Peyer's patch (tissue), 4 donors: ENCODE measurements at regions not wholly inside any gene's neighbourhood (a gene's known extent, or its start where the extent isn't known, plus 50 kb on each side); places are given as distances from the start of the nearest gene placed in this dataset.

Experiments
- DNase-seq, 3 donors: peaks; one replicate each; pipeline ENCODE4 v3.0.0-alpha.2; 2017 to 2019
- H3K27ac ChIP-seq, 4 donors: fragments of 200-600 bp; sonication (generic); one replicate each; pipeline ENCODE4 v1.5.1; 2016 to 2019
- H3K27me3 ChIP-seq, 2 donors: fragments of 200-600 bp; sonication (generic); one replicate each; pipeline ENCODE4 v1.5.1; 2019
- H3K36me3 ChIP-seq, 3 donors: fragments of 200-600 bp; sonication (generic); one replicate each; pipeline ENCODE4 v1.5.1; 2016 to 2019
- H3K4me1 ChIP-seq, 4 donors: fragments of 200-600 bp; sonication (generic); one replicate each; pipeline ENCODE4 v1.5.1; 2016 to 2019
- H3K4me3 ChIP-seq, 4 donors: fragments of 200-600 bp; sonication (generic); 1 replicate in 3 of 4; 2 replicates in 1 of 4; pipeline ENCODE4 v1.5.1; 2016 to 2019; ENCODE audit warnings: mild to moderate bottlenecking in 1 of 4
- H3K9me3 ChIP-seq, 4 donors: fragments of 200-600 bp; sonication (generic); one replicate each; pipeline ENCODE4 v1.5.1; 2016 to 2019; ENCODE audit warnings: mild to moderate bottlenecking in 1 of 4
- POLR2A ChIP-seq, 2 donors: fragments of 450-650 bp; IDR thresholded peaks; one replicate each; pipeline ENCODE4 v1.5.1; 2017; ENCODE audit warnings: antibody characterized with exemption in 2 of 2, mild to moderate bottlenecking in 2 of 2, moderate library complexity in 2 of 2
- TF ChIP-seq, protein P1 (sequence below), 6 experiments: fragments of 450-650 bp in 4 of 6; fragments of 200-600 bp in 2 of 6; sonication (generic) in 1 of 6; IDR thresholded peaks; one replicate each; pipeline ENCODE4 v1.5.1; 2017 to 2019; ENCODE audit warnings: antibody characterized with exemption in 6 of 6, mild to moderate bottlenecking in 3 of 6, moderate library complexity in 1 of 6

DNA sequence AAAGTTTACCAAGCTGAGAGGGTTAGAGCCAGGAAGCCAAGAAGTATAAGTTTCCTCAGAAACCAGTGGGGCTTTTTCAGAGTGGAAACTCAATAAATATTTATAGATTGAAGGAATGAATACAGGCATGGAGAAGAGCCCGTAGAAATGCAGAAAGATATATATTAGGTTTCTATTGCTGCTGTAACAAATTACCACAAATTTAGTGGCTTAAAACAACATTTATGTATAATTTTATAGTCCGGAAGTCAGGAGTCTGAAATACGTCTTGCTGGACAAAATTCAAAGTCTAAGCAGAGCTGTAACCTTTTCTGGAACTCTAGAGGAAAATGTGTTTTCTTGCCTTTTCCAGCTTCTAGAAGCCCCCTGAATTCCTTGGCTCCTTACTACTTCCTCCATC is 107.3 kb upstream of the SEMA3D start:
- no peaks in the 10 kb centered on the region for H3K27me3 ChIP-seq
- TF ChIP-seq, protein P1, sequence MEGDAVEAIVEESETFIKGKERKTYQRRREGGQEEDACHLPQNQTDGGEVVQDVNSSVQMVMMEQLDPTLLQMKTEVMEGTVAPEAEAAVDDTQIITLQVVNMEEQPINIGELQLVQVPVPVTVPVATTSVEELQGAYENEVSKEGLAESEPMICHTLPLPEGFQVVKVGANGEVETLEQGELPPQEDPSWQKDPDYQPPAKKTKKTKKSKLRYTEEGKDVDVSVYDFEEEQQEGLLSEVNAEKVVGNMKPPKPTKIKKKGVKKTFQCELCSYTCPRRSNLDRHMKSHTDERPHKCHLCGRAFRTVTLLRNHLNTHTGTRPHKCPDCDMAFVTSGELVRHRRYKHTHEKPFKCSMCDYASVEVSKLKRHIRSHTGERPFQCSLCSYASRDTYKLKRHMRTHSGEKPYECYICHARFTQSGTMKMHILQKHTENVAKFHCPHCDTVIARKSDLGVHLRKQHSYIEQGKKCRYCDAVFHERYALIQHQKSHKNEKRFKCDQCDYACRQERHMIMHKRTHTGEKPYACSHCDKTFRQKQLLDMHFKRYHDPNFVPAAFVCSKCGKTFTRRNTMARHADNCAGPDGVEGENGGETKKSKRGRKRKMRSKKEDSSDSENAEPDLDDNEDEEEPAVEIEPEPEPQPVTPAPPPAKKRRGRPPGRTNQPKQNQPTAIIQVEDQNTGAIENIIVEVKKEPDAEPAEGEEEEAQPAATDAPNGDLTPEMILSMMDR (IDR thresholded peaks at IDR 0.05), result no peak
- no peak for TF ChIP-seq POLR2A (IDR thresholded peaks at IDR 0.05)

DNA sequence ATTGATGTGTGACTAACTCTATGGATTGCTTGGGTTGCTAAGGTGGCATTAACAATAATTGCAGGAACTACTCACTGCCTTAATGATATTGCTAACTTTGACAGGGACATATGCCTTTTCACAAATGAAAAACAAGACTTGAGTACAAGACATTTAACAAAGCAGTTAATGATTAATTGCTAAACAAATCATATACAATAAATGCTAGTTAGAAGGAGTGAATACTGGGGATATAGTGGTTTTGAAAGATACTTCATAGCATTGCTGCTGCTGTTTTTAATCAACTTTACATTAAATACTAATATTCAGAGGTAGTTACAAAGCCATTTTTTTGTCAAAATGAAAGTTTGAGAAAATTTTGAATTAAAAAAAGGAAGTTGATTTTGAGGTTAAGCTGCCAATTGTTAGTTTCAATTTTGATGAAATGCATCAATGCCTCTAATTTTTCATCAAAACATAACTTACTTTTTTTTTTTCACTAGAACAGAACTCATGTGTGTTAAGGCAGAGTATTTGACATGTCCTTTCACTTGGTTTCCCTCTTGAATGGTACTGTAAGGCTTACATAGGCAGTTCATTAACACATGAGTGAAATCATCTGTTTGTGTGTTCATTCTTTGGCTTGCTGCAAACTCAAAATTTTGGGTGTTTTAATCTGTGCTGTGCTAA is 106.2 kb upstream of the SEMA3D start:
- no peaks in the 10 kb centered on the region for H3K36me3 ChIP-seq
- H3K27me3 ChIP-seq, result no peaks in the 10 kb centered on the region
- no peaks in the 10 kb centered on the region for H3K4me1 ChIP-seq
- TF ChIP-seq, protein P1 (IDR thresholded peaks at IDR 0.05), result no peak
- no peak for TF ChIP-seq POLR2A (IDR thresholded peaks at IDR 0.05)
- no peak overlapping the region for H3K27ac ChIP-seq
- H3K4me3 ChIP-seq, result no peak overlapping the region
- no peaks in the 10 kb centered on the region for H3K9me3 ChIP-seq
- DNase-seq, result no peak

More for the DNA sequence above, 107.3 kb upstream of the SEMA3D start:
- no peak for DNase-seq
- H3K36me3 ChIP-seq, result no peaks in the 10 kb centered on the region
- no peaks in the 10 kb centered on the region for H3K4me1 ChIP-seq
- no peak overlapping the region for H3K27ac ChIP-seq
- H3K4me3 ChIP-seq, result no peak overlapping the region
- H3K9me3 ChIP-seq, result no peaks in the 10 kb centered on the region

DNA sequence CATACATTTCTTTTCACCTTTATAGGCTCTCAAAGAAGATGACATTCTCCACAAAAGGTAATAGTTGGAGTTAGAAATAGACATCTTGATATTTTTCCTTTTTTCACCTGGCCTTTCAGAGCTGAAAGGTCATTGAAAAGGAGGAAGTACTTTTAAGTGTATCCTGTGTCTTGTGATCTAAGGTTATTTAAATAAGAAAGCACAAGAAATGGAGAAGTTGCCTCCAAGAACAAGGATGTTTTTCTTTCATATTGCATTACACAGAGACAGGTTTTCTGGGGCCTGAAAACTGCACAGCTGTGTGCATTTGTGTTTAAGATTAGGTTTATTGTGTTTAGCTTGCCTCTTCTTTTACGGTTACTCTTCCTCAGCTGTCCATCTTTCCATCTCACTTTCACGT is 103.4 kb upstream of the SEMA3D start:
- no peaks in the 10 kb centered on the region for H3K4me1 ChIP-seq
- no peaks in the 10 kb centered on the region for H3K9me3 ChIP-seq
- TF ChIP-seq POLR2A (IDR thresholded peaks at IDR 0.05), result no peak
- TF ChIP-seq, protein P1 (IDR thresholded peaks at IDR 0.05), result no peak
- H3K4me3 ChIP-seq, result no peak overlapping the region
- no peak for DNase-seq
- H3K27ac ChIP-seq, result no peak overlapping the region
- H3K27me3 ChIP-seq, result no peaks in the 10 kb centered on the region
- no peaks in the 10 kb centered on the region for H3K36me3 ChIP-seq

DNA sequence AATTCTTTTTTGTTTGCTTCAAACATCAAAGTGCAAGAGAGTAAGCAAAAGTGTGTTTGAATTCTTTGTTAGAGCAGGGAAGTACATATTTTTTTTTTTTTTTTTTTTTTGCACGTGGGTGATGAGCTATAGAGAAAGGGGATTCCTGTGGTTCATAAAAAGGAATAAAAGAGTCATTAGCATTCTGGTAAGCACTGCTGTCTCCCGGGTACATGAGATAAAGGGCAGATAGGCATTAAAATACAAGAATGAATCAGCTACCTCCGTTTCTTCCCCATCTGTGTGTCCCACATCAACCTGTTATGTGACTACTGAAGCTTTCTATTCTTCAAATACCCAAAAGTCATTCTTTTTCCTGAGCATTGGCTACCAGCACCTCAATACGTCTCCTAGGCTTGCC is 102.4 kb upstream of the SEMA3D start:
- TF ChIP-seq, protein P1 (IDR thresholded peaks at IDR 0.05), result no peak
- TF ChIP-seq POLR2A (IDR thresholded peaks at IDR 0.05), result no peak
- H3K27me3 ChIP-seq, result no peaks in the 10 kb centered on the region

DNA sequence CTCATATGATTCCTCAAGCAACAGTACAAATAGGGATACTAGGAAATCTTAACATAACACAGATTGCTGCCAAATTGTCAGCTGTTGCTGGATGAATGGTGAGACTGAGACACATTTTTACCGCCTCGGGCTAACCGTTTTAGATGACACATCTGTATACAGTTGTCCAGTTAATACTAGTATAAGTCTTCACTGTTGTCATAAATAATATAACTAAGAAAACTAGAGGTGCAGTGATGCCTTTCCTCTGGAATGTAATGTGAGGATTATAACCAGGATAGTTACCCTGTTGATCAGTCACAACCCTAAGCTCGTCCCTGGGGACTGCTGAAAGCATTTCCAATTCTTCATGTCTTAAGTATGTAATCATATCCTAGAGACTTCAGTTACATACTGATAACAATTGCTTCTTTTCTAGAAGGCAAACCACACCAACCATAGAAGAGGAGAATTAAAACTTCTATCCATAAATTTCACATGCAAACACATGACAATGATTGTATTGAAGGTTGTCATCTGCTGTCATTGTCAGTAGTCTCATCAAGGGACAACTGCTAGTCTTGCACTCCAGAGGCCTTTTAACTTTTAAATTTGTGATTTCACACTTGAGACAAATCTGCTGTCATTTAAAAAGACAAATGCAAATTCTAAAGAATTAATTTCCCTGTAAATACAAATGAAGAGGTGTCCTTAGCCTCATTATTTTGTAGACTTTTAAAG is 100.4 kb upstream of the SEMA3D start:
- no peak overlapping the region for H3K27ac ChIP-seq
- no peaks in the 10 kb centered on the region for H3K9me3 ChIP-seq
- DNase-seq, result no peak
- no peak overlapping the region for H3K4me3 ChIP-seq
- H3K27me3 ChIP-seq, result no peaks in the 10 kb centered on the region
- no peaks in the 10 kb centered on the region for H3K36me3 ChIP-seq
- no peaks in the 10 kb centered on the region for H3K4me1 ChIP-seq
- no peak for TF ChIP-seq POLR2A (IDR thresholded peaks at IDR 0.05)
- TF ChIP-seq, protein P1 (IDR thresholded peaks at IDR 0.05), result no peak

More for the DNA sequence above, 102.4 kb upstream of the SEMA3D start:
- no peaks in the 10 kb centered on the region for H3K9me3 ChIP-seq
- H3K27ac ChIP-seq, result no peak overlapping the region
- no peak for DNase-seq
- H3K4me1 ChIP-seq, result no peaks in the 10 kb centered on the region
- no peaks in the 10 kb centered on the region for H3K36me3 ChIP-seq
- no peak overlapping the region for H3K4me3 ChIP-seq
